NB4 (cell line): ENCODE measurements at regions not wholly inside any gene's neighbourhood (a gene's known extent, or its start where the extent isn't known, plus 50 kb on each side); places are given as distances from the start of the nearest gene placed in this dataset.
"Not testable (repeated sequence)": the region's sequence is repeated elsewhere in the genome, so short reads cannot be mapped to it uniquely, and the experiment has no call there.

Experiments
- DNase-seq: peaks from one replicate; pipeline ENCODE4 v3.0.0; 2010; ENCODE audit warnings: low read depth
- H3K4me3 ChIP-seq: one replicate; pipeline ENCODE4 v1.5.1; 2011; ENCODE audit warnings: mild to moderate bottlenecking, low read depth, low read length, moderate library complexity
- CTCF ChIP-seq: IDR thresholded peaks from one replicate; pipeline ENCODE4 v1.5.1; 2012; ENCODE audit warnings: low read depth, low read length
- MAX ChIP-seq: IDR thresholded peaks from 2 replicates; pipeline ENCODE4 v1.6.1; 2011; ENCODE audit warnings: low read depth, low read length
- MYC ChIP-seq: IDR thresholded peaks from 2 replicates; pipeline ENCODE4 v1.6.1; 2011; ENCODE audit warnings: low read depth, low read length
- POLR2A ChIP-seq: IDR thresholded peaks from 2 replicates; pipeline ENCODE4 v1.6.1; 2011; ENCODE audit warnings: mild to moderate bottlenecking; ENCODE audit not compliant: insufficient read length; ENCODE audit errors: extremely low read depth

- not testable (repeated sequence) for H3K4me3 ChIP-seq, DNase-seq
Observed at GRCh38 chr5:119299242-119299614, 56.6 kb upstream of the TNFAIP8 start.

- not testable (repeated sequence) for DNase-seq, H3K4me3 ChIP-seq
Observed at GRCh38 chr5:119299615-119300310, 56.1 kb upstream of the TNFAIP8 start.

GRCh38 chr5:119300311-119300670, 55.5 kb upstream of the TNFAIP8 start:
- TF ChIP-seq CTCF (no peak), MAX (no peak), POLR2A (no peak), MYC (no peak)

GRCh38 chr5:119301210-119301609, 54.6 kb upstream of the TNFAIP8 start:
- no peak for DNase-seq

More at GRCh38 chr5:119300311-119300670, 55.5 kb upstream of the TNFAIP8 start:
- DNase-seq, result no peak
- no peak overlapping the region for H3K4me3 ChIP-seq

GRCh38 chr5:119301906-119302305, 53.9 kb upstream of the TNFAIP8 start:
- no peak for TF ChIP-seq MYC
- no peak for TF ChIP-seq POLR2A
- no peak for TF ChIP-seq MAX
- no peak for TF ChIP-seq CTCF

More at GRCh38 chr5:119301210-119301609, 54.6 kb upstream of the TNFAIP8 start:
- H3K4me3 ChIP-seq, result no peak overlapping the region
- no peak for TF ChIP-seq POLR2A
- no peak for TF ChIP-seq CTCF
- no peak for TF ChIP-seq MYC
- TF ChIP-seq MAX, result no peak

GRCh38 chr5:119302449-119302848, 53.4 kb upstream of the TNFAIP8 start:
- H3K4me3 ChIP-seq, result no peak overlapping the region
- DNase-seq, result no peak
- TF ChIP-seq CTCF, result no peak

More at GRCh38 chr5:119301906-119302305, 53.9 kb upstream of the TNFAIP8 start:
- DNase-seq, result no peak
- H3K4me3 ChIP-seq, result no peak overlapping the region

GRCh38 chr5:119302916-119303897, 52.6 kb upstream of the TNFAIP8 start:
- peak; percentile 70 for DNase-seq
- no peak overlapping the region for H3K4me3 ChIP-seq
- no peak for TF ChIP-seq MYC
- TF ChIP-seq MAX, result no peak
- no peak for TF ChIP-seq CTCF
- TF ChIP-seq POLR2A, result no peak
